WTC11 (cell line): ENCODE measurements at regions not wholly inside any gene's neighbourhood (a gene's known extent, or its start where the extent isn't known, plus 50 kb on each side); places are given as distances from the start of the nearest gene placed in this dataset.

Experiments used
- ATAC-seq: fragments of 200-7000 bp; cut with Tn5 transposase; 2 replicates; pipeline ENCODE4 v1.10.0; 2021; ENCODE audit warnings: mild to moderate bottlenecking, moderate library complexity
- CTCF ChIA-PET: fragments of 300-600 bp; sonication (Branson Sonifier 250); formaldehyde crosslinking; loops from one replicate; lab custom pipeline; 2021; ENCODE audit warnings: antibody characterized with exemption; lab: Charles Lee
- POLR2A ChIA-PET: fragments of 350-600 bp; sonication (Branson Sonifier 250); formaldehyde crosslinking; loops from one replicate; lab custom pipeline; 2021; ENCODE audit warnings: antibody characterized with exemption; lab: Charles Lee
- DNase-seq: peaks from one replicate; pipeline ENCODE4 v3.0.0; 2021; ENCODE audit warnings: low spot score
- H3K27ac Mint-ChIP-seq: 2 replicates; pipeline ENCODE4 v1.8.0; 2021; ENCODE audit warnings: mixed read lengths
- H3K27me3 Mint-ChIP-seq: 2 replicates; pipeline ENCODE4 v1.8.0; 2021; ENCODE audit warnings: low read depth, mild to moderate bottlenecking, moderate library complexity, mixed read lengths
- H3K36me3 Mint-ChIP-seq: 2 replicates; pipeline ENCODE4 v1.8.0; 2021; ENCODE audit warnings: mixed read lengths
- H3K4me1 Mint-ChIP-seq: 2 replicates; pipeline ENCODE4 v1.8.0; 2022; ENCODE audit warnings: mixed read lengths
- H3K4me3 Mint-ChIP-seq: 2 replicates; pipeline ENCODE4 v1.8.0; 2021; ENCODE audit warnings: mild to moderate bottlenecking, moderate library complexity, mixed read lengths
- H3K9me3 Mint-ChIP-seq: 2 replicates; pipeline ENCODE4 v1.8.0; 2021; ENCODE audit warnings: mixed read lengths
- CREM ChIP-seq: sonication (generic); formaldehyde crosslinking; IDR thresholded peaks from 2 replicates; pipeline ENCODE4 v1.8.1; 2022; ENCODE audit warnings: mild to moderate bottlenecking, missing genetic modification reagents, moderate library complexity
- GTF2I ChIP-seq: fragments of 250-450 bp; sonication (Bioruptor Pico); conservative IDR thresholded peaks from 2 replicates; pipeline ENCODE4 v1.4.0; 2021; ENCODE audit warnings: mild to moderate bottlenecking
- HMGA2 ChIP-seq: fragments of 250-450 bp; sonication (Bioruptor Pico); IDR thresholded peaks from 2 replicates; pipeline ENCODE4 v1.4.0; 2021; ENCODE audit warnings: mild to moderate bottlenecking, moderate library complexity
- JAZF1 ChIP-seq: fragments of 250-450 bp; sonication (Bioruptor Pico); IDR thresholded peaks from 2 replicates; pipeline ENCODE4 v1.9.0; 2021; ENCODE audit warnings: moderate library complexity, mild to moderate bottlenecking, inconsistent platforms
- MYBL2 ChIP-seq: sonication (generic); formaldehyde crosslinking; IDR thresholded peaks from 2 replicates; pipeline ENCODE4 v1.8.1; 2023; ENCODE audit warnings: mild to moderate bottlenecking, moderate library complexity, missing genetic modification reagents
- NFATC4 ChIP-seq: fragments of 250-450 bp; sonication (Bioruptor Pico); IDR thresholded peaks from 2 replicates; pipeline ENCODE4 v1.9.0; 2021; ENCODE audit warnings: mild to moderate bottlenecking
- TP53 ChIP-seq: sonication (generic); formaldehyde crosslinking; IDR thresholded peaks from 2 replicates; pipeline ENCODE4 v1.8.1; 2023; ENCODE audit warnings: mild to moderate bottlenecking, missing genetic modification reagents
- ZNF263 ChIP-seq: sonication (generic); formaldehyde crosslinking; IDR thresholded peaks from 2 replicates; pipeline ENCODE4 v1.8.1; 2022; ENCODE audit warnings: low read depth, mild to moderate bottlenecking, moderate library complexity, missing genetic modification reagents
- ZNF317 ChIP-seq: sonication (generic); formaldehyde crosslinking; IDR thresholded peaks from 2 replicates; pipeline ENCODE4 v1.8.1; 2023; ENCODE audit warnings: low read depth, mild to moderate bottlenecking, moderate library complexity, missing genetic modification reagents, borderline replicate concordance
- TF ChIP-seq, protein P1 (sequence below): sonication (generic); formaldehyde crosslinking; IDR thresholded peaks from 2 replicates; pipeline ENCODE4 v1.8.0; 2022; ENCODE audit warnings: mild to moderate bottlenecking, missing genetic modification reagents
- TF ChIP-seq, protein P2 (sequence below): fragments of 250-450 bp; sonication (Bioruptor Pico); IDR thresholded peaks from 2 replicates; pipeline ENCODE4 v2.1.2; 2022; ENCODE audit warnings: mild to moderate bottlenecking, moderate library complexity
- TF ChIP-seq, protein P3 (sequence below): sonication (generic); formaldehyde crosslinking; IDR thresholded peaks from 2 replicates; pipeline ENCODE4 v1.8.1; 2022; ENCODE audit warnings: missing genetic modification reagents, borderline replicate concordance
- TF ChIP-seq, protein P4 (sequence below): fragments of 250-450 bp; sonication (Bioruptor Pico); IDR thresholded peaks from 2 replicates; pipeline ENCODE4 v1.9.0; 2021; ENCODE audit warnings: moderate library complexity, mild to moderate bottlenecking, inconsistent platforms, borderline replicate concordance
- TF ChIP-seq, protein P5 (sequence below): sonication (generic); formaldehyde crosslinking; IDR thresholded peaks from 2 replicates; pipeline ENCODE4 v1.8.1; 2023; ENCODE audit warnings: mild to moderate bottlenecking, missing genetic modification reagents
- TF ChIP-seq, protein P6 (sequence below): sonication (generic); formaldehyde crosslinking; IDR thresholded peaks from 2 replicates; pipeline ENCODE4 v1.8.0; 2022; ENCODE audit warnings: missing genetic modification reagents
- TF ChIP-seq, protein P7 (sequence below): sonication (generic); formaldehyde crosslinking; IDR thresholded peaks from 2 replicates; pipeline ENCODE4 v1.8.0; 2023; ENCODE audit warnings: missing genetic modification reagents
- TF ChIP-seq, protein P8 (sequence below): sonication (generic); formaldehyde crosslinking; IDR thresholded peaks from 2 replicates; pipeline ENCODE4 v1.8.0; 2022; ENCODE audit warnings: mild to moderate bottlenecking, missing genetic modification reagents

DNA sequence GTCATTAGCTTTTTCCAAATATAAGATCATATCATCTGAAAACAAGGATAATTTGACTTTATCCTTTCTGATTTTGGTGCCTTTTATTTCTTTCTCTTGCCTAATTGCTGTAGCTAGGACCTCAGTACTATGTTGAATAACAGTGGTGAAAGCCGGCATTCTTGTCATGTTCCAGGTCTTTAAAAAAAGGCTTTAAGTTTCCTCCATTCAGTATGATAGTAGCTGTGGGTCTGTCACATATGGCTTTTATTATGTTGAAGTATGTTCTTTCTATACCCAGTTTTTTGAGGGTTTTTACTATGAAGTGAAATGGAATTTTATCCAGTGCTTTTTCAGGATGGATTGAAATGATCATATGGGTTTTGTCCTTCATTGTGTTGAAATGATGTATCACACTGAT is 115.8 kb downstream of the DUSP10 start (continued):
- TF ChIP-seq, protein P1, sequence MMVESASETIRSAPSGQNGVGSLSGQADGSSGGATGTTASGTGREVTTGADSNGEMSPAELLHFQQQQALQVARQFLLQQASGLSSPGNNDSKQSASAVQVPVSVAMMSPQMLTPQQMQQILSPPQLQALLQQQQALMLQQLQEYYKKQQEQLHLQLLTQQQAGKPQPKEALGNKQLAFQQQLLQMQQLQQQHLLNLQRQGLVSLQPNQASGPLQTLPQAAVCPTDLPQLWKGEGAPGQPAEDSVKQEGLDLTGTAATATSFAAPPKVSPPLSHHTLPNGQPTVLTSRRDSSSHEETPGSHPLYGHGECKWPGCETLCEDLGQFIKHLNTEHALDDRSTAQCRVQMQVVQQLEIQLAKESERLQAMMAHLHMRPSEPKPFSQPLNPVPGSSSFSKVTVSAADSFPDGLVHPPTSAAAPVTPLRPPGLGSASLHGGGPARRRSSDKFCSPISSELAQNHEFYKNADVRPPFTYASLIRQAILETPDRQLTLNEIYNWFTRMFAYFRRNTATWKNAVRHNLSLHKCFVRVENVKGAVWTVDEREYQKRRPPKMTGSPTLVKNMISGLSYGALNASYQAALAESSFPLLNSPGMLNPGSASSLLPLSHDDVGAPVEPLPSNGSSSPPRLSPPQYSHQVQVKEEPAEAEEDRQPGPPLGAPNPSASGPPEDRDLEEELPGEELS (CRISPR knock-in tag): no peak

DNA sequence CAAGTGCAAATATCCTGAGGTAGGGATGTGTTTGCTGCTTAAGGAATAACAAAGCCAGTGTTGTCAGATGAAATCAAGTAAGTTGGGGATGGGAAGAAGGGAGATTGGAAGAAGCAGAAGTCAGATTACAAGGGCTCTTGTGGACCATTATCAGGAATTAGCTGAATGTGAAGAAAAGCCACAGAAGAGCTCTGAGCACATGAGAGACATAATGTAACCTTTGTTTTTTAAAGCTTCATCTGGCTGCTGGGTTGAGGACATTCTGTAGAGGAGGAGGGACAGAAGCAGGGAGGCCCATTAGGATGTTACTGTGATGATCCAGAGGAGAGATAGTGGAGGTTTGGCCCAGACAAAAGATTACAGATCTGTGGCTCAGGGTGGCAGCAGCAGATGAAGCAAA is 111.7 kb downstream of the DUSP10 start:
- ChIA-PET POLR2A (no interaction called here), CTCF (no interaction called here)

DNA sequence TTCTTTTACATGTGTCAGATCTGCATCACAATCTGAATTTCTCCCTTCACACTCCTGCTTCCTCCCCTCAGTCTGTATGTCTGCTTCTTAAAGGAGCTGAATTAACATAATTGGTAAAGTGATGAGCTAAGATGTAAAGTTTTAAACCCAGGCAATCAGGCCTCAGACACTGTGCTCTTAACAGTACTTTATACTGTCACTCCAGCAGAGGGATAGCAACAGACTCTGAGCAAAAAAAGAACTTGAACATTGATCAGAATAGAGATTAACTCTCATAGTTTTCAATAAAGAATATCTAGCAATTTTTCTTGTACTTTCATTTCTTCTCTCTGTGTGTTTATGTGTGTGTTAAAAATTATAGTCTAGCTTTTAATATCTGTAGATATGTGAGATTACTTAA is 110.3 kb downstream of the DUSP10 start:
- H3K27me3 Mint-ChIP-seq: no peaks in the 10 kb centered on the region

More for the DNA sequence above, 111.7 kb downstream of the DUSP10 start:
- Mint-ChIP-seq H3K9me3 (peaks cover 13% of the 10 kb centered on the region), H3K4me3 (no peak overlapping the region), H3K27ac (no peak overlapping the region), H3K27me3 (no peaks in the 10 kb centered on the region), H3K4me1 (no peaks in the 10 kb centered on the region; the same call in 1 of the 2 replicates), H3K36me3 (no peaks in the 10 kb centered on the region)
- DNase-seq: no peak
- ATAC-seq: no peak
- TF ChIP-seq HMGA2 (CRISPR knock-in tag): no peak
- TF ChIP-seq, protein P2, sequence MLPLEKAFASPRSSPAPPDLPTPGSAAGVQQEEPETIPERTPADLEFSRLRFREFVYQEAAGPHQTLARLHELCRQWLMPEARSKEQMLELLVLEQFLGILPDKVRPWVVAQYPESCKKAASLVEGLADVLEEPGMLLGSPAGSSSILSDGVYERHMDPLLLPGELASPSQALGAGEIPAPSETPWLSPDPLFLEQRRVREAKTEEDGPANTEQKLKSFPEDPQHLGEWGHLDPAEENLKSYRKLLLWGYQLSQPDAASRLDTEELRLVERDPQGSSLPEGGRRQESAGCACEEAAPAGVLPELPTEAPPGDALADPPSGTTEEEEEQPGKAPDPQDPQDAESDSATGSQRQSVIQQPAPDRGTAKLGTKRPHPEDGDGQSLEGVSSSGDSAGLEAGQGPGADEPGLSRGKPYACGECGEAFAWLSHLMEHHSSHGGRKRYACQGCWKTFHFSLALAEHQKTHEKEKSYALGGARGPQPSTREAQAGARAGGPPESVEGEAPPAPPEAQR (CRISPR knock-in tag): no peak

More for the DNA sequence above, 110.3 kb downstream of the DUSP10 start:
- ATAC-seq (peak; percentile 50), DNase-seq (no peak)
- ChIA-PET POLR2A (no interaction called here), CTCF (no interaction called here)
- H3K27ac Mint-ChIP-seq: no peak overlapping the region
- no peaks in the 10 kb centered on the region for H3K36me3 Mint-ChIP-seq
- no peak overlapping the region for H3K4me3 Mint-ChIP-seq
- H3K4me1 Mint-ChIP-seq: no peaks in the 10 kb centered on the region; the same call in 1 of the 2 replicates
- TF ChIP-seq, protein P3, sequence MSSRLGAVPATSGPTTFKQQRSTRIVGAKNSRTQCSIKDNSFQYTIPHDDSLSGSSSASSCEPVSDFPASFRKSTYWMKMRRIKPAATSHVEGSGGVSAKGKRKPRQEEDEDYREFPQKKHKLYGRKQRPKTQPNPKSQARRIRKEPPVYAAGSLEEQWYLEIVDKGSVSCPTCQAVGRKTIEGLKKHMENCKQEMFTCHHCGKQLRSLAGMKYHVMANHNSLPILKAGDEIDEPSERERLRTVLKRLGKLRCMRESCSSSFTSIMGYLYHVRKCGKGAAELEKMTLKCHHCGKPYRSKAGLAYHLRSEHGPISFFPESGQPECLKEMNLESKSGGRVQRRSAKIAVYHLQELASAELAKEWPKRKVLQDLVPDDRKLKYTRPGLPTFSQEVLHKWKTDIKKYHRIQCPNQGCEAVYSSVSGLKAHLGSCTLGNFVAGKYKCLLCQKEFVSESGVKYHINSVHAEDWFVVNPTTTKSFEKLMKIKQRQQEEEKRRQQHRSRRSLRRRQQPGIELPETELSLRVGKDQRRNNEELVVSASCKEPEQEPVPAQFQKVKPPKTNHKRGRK (CRISPR knock-in tag): no peak
- no peak for TF ChIP-seq JAZF1 (CRISPR knock-in tag)
- TF ChIP-seq, protein P4, sequence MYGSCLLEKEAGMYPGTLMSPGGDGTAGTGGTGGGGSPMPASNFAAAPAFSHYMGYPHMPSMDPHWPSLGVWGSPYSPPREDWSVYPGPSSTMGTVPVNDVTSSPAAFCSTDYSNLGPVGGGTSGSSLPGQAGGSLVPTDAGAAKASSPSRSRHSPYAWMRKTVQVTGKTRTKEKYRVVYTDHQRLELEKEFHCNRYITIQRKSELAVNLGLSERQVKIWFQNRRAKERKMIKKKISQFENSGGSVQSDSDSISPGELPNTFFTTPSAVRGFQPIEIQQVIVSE (CRISPR knock-in tag): no peak
- no peak for TF ChIP-seq NFATC4
- no peak for TF ChIP-seq GTF2I (CRISPR knock-in tag)
- TF ChIP-seq, protein P5, sequence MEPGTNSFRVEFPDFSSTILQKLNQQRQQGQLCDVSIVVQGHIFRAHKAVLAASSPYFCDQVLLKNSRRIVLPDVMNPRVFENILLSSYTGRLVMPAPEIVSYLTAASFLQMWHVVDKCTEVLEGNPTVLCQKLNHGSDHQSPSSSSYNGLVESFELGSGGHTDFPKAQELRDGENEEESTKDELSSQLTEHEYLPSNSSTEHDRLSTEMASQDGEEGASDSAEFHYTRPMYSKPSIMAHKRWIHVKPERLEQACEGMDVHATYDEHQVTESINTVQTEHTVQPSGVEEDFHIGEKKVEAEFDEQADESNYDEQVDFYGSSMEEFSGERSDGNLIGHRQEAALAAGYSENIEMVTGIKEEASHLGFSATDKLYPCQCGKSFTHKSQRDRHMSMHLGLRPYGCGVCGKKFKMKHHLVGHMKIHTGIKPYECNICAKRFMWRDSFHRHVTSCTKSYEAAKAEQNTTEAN (CRISPR knock-in tag): no peak
- TF ChIP-seq, protein P6, sequence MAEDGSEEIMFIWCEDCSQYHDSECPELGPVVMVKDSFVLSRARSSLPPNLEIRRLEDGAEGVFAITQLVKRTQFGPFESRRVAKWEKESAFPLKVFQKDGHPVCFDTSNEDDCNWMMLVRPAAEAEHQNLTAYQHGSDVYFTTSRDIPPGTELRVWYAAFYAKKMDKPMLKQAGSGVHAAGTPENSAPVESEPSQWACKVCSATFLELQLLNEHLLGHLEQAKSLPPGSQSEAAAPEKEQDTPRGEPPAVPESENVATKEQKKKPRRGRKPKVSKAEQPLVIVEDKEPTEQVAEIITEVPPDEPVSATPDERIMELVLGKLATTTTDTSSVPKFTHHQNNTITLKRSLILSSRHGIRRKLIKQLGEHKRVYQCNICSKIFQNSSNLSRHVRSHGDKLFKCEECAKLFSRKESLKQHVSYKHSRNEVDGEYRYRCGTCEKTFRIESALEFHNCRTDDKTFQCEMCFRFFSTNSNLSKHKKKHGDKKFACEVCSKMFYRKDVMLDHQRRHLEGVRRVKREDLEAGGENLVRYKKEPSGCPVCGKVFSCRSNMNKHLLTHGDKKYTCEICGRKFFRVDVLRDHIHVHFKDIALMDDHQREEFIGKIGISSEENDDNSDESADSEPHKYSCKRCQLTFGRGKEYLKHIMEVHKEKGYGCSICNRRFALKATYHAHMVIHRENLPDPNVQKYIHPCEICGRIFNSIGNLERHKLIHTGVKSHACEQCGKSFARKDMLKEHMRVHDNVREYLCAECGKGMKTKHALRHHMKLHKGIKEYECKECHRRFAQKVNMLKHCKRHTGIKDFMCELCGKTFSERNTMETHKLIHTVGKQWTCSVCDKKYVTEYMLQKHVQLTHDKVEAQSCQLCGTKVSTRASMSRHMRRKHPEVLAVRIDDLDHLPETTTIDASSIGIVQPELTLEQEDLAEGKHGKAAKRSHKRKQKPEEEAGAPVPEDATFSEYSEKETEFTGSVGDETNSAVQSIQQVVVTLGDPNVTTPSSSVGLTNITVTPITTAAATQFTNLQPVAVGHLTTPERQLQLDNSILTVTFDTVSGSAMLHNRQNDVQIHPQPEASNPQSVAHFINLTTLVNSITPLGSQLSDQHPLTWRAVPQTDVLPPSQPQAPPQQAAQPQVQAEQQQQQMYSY: no peak
- no peak for TF ChIP-seq CREM (CRISPR knock-in tag)
- no peak for TF ChIP-seq TP53 (CRISPR knock-in tag)
- no peak for TF ChIP-seq ZNF263 (CRISPR knock-in tag)
- TF ChIP-seq ZNF317 (CRISPR knock-in tag): no peak
- no peak for TF ChIP-seq HMGA2 (CRISPR knock-in tag)
- TF ChIP-seq MYBL2 (CRISPR knock-in tag): no peak
- TF ChIP-seq, protein P7, sequence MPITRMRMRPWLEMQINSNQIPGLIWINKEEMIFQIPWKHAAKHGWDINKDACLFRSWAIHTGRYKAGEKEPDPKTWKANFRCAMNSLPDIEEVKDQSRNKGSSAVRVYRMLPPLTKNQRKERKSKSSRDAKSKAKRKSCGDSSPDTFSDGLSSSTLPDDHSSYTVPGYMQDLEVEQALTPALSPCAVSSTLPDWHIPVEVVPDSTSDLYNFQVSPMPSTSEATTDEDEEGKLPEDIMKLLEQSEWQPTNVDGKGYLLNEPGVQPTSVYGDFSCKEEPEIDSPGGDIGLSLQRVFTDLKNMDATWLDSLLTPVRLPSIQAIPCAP (CRISPR knock-in tag): no peak
- TF ChIP-seq, protein P8, sequence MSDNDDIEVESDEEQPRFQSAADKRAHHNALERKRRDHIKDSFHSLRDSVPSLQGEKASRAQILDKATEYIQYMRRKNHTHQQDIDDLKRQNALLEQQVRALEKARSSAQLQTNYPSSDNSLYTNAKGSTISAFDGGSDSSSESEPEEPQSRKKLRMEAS: no peak
- H3K9me3 Mint-ChIP-seq: peaks cover under 1% of the 10 kb centered on the region; the same call in 1 of the 2 replicates
